ENCODE measurements at regions not wholly inside any gene's neighbourhood (a gene's known extent, or its start where the extent isn't known, plus 50 kb on each side); places are given as distances from the start of the nearest gene placed in this dataset.

GRCh38 chr4:129327637-129328036 lies 231.7 kb downstream of the C4orf33 start:
- Histone ChIP-seq H3K9me3 (ENCODE audit: control insufficient read depth, low read length) (peaks cover 7% of the 10 kb centered on the region), H3K4me3 (ENCODE audit: extremely low read depth, insufficient read depth, low read length, poor library complexity, severe bottlenecking) (no peak overlapping the region), H3K4me1 (ENCODE audit: control insufficient read depth, insufficient read depth, low read length, poor library complexity, severe bottlenecking) (no peaks in the 10 kb centered on the region), H3K36me3 (ENCODE audit: control insufficient read depth, insufficient read depth, low read length) (no peaks in the 10 kb centered on the region), H3K27ac (ENCODE audit: low read depth, low read length, severe bottlenecking) (no peak overlapping the region)
- 100% methylated on average over 2 of the region's 2 CpGs; no CpG with 5 or more reads in 1 of the 2 experiments for WGBS, 2 experiments (ENCODE audit: insufficient coverage in 2 of 2)

DNA sequence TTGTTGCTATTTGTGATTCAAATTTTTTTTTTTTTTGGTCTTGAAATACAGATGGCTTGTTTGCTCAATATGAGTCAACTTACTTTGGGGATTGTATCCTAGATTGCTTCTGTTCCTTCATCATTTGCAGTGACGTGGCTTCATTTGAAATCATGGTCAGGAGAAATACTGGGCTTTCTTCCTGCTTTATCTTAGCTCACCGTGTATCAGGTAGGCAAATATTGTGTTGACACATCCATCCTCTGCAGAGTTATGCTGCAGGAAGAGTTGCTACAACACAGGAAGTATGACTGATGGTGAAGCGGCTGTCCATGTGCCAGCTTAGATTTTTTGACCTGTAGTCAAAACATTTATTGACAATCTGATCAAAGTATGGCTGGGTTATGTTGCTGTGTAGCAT lies 232.2 kb downstream of the C4orf33 start:
- no peak overlapping the region for H3K27ac ChIP-seq (ENCODE audit: low read depth, low read length, severe bottlenecking)
- 71 to 92% methylated on average over 3 of the region's 3 CpGs for WGBS, 2 experiments (ENCODE audit: insufficient coverage in 2 of 2)
- no peaks in the 10 kb centered on the region for H3K36me3 ChIP-seq (ENCODE audit: control insufficient read depth, insufficient read depth, low read length)
- H3K9me3 ChIP-seq (ENCODE audit: control insufficient read depth, low read length) = peaks cover 7% of the 10 kb centered on the region
- no peaks in the 10 kb centered on the region for H3K4me1 ChIP-seq (ENCODE audit: control insufficient read depth, insufficient read depth, low read length, poor library complexity, severe bottlenecking)
- H3K4me3 ChIP-seq (ENCODE audit: extremely low read depth, insufficient read depth, low read length, poor library complexity, severe bottlenecking) = no peak overlapping the region

GRCh38 chr4:129334136-129334535 lies 238.2 kb downstream of the C4orf33 start:
- Histone ChIP-seq H3K9me3 (ENCODE audit: control insufficient read depth, low read length) (peaks cover 7% of the 10 kb centered on the region), H3K4me1 (ENCODE audit: control insufficient read depth, insufficient read depth, low read length, poor library complexity, severe bottlenecking) (no peaks in the 10 kb centered on the region), H3K4me3 (ENCODE audit: extremely low read depth, insufficient read depth, low read length, poor library complexity, severe bottlenecking) (no peak overlapping the region), H3K36me3 (ENCODE audit: control insufficient read depth, insufficient read depth, low read length) (no peaks in the 10 kb centered on the region), H3K27ac (ENCODE audit: low read depth, low read length, severe bottlenecking) (no peak overlapping the region)

GRCh38 chr4:129335276-129335675 lies 239.3 kb downstream of the C4orf33 start:
- H3K9me3 ChIP-seq (ENCODE audit: control insufficient read depth, low read length) = no peaks in the 10 kb centered on the region
- WGBS, 2 experiments (ENCODE audit: insufficient coverage in 2 of 2) = 92 to 97% methylated on average over 4 to 5 of the region's 7 CpGs
- no peak overlapping the region for H3K4me3 ChIP-seq (ENCODE audit: extremely low read depth, insufficient read depth, low read length, poor library complexity, severe bottlenecking)
- H3K36me3 ChIP-seq (ENCODE audit: control insufficient read depth, insufficient read depth, low read length) = no peaks in the 10 kb centered on the region
- H3K4me1 ChIP-seq (ENCODE audit: control insufficient read depth, insufficient read depth, low read length, poor library complexity, severe bottlenecking) = no peaks in the 10 kb centered on the region
- H3K27ac ChIP-seq (ENCODE audit: low read depth, low read length, severe bottlenecking) = no peak overlapping the region

- WGBS, 2 experiments (ENCODE audit: insufficient coverage in 2 of 2) = 69 to 87% methylated on average over 3 to 4 of the region's 5 CpGs
- no peaks in the 10 kb centered on the region for H3K4me1 ChIP-seq (ENCODE audit: control insufficient read depth, insufficient read depth, low read length, poor library complexity, severe bottlenecking)
- no peaks in the 10 kb centered on the region for H3K9me3 ChIP-seq (ENCODE audit: control insufficient read depth, low read length)
- no peaks in the 10 kb centered on the region for H3K36me3 ChIP-seq (ENCODE audit: control insufficient read depth, insufficient read depth, low read length)
- H3K4me3 ChIP-seq (ENCODE audit: extremely low read depth, insufficient read depth, low read length, poor library complexity, severe bottlenecking) = no peak overlapping the region
- no peak overlapping the region for H3K27ac ChIP-seq (ENCODE audit: low read depth, low read length, severe bottlenecking)
Measured at GRCh38 chr4:129335818-129336217, 239.9 kb downstream of the C4orf33 start.

GRCh38 chr4:129336457-129337227 lies 240.7 kb downstream of the C4orf33 start:
- no peak overlapping the region for H3K4me3 ChIP-seq (ENCODE audit: extremely low read depth, insufficient read depth, low read length, poor library complexity, severe bottlenecking)
- no peak overlapping the region for H3K27ac ChIP-seq (ENCODE audit: low read depth, low read length, severe bottlenecking)
- H3K4me1 ChIP-seq (ENCODE audit: control insufficient read depth, insufficient read depth, low read length, poor library complexity, severe bottlenecking) = no peaks in the 10 kb centered on the region
- WGBS, 2 experiments (ENCODE audit: insufficient coverage in 2 of 2) = 74 to 100% methylated on average over 1 to 4 of the region's 4 CpGs
- H3K36me3 ChIP-seq (ENCODE audit: control insufficient read depth, insufficient read depth, low read length) = no peaks in the 10 kb centered on the region
- no peaks in the 10 kb centered on the region for H3K9me3 ChIP-seq (ENCODE audit: control insufficient read depth, low read length)

GRCh38 chr4:129337228-129337620 lies 241.3 kb downstream of the C4orf33 start:
- WGBS, 2 experiments (ENCODE audit: insufficient coverage in 2 of 2) = 97 to 100% methylated on average over 1 to 3 of the region's 4 CpGs
- no peaks in the 10 kb centered on the region for H3K4me1 ChIP-seq (ENCODE audit: control insufficient read depth, insufficient read depth, low read length, poor library complexity, severe bottlenecking)
- no peaks in the 10 kb centered on the region for H3K9me3 ChIP-seq (ENCODE audit: control insufficient read depth, low read length)
- no peak overlapping the region for H3K4me3 ChIP-seq (ENCODE audit: extremely low read depth, insufficient read depth, low read length, poor library complexity, severe bottlenecking)
- H3K27ac ChIP-seq (ENCODE audit: low read depth, low read length, severe bottlenecking) = no peak overlapping the region
- no peaks in the 10 kb centered on the region for H3K36me3 ChIP-seq (ENCODE audit: control insufficient read depth, insufficient read depth, low read length)

DNA sequence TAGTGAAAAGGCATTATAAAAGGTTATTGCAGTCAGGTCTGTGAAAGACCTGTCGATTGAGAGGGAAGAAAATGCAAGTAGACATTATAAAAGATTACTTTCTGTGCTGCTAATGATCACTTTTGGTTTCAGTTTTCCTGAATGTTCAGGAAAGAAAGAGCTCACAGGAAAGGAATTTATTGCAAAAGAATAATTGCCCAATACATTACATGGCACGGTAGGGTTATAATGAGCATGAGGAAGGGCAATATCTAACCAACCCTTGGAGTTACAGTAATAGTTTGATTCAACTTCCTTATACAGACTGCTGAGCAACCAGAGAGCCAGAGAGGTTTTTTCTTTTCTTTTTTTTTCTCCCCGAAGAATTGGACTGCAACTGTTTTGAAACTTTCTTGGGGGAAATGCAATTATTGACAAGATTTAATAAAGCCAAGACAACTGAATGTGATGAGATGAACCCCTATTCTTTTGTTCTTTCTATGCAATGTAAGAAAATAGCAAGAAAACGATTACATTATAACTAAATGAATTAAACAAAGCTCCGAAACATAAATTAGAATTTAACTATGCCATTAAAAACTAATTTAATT lies 247.0 kb downstream of the C4orf33 start:
- H3K4me3 ChIP-seq (ENCODE audit: extremely low read depth, insufficient read depth, low read length, poor library complexity, severe bottlenecking) = no peak overlapping the region
- WGBS, 2 experiments (ENCODE audit: insufficient coverage in 2 of 2) = 83 to 91% methylated on average over 1 of the region's 5 CpGs
- H3K36me3 ChIP-seq (ENCODE audit: control insufficient read depth, insufficient read depth, low read length) = no peaks in the 10 kb centered on the region
- H3K4me1 ChIP-seq (ENCODE audit: control insufficient read depth, insufficient read depth, low read length, poor library complexity, severe bottlenecking) = no peaks in the 10 kb centered on the region
- no peak overlapping the region for H3K27ac ChIP-seq (ENCODE audit: low read depth, low read length, severe bottlenecking)
- no peaks in the 10 kb centered on the region for H3K9me3 ChIP-seq (ENCODE audit: control insufficient read depth, low read length)

DNA sequence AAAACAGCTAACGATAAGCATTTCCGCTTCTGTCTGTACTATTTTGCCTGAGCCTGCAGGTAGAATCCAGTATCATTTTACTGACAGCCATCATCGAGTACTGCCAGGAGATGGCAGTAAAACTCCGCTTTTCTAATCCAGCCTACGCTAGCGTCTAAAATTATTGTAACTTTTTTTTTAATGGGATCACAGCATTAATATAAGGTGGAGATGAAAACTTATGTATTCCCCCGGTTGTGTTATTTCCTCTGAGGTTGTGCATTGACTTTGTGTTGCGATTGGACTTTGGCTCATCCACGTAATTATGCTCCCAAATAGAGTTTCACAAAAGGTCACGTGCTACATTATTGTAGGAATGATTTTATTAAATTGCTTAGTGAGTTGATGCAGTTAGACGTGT lies 248.1 kb downstream of the C4orf33 start:
- Histone ChIP-seq H3K36me3 (ENCODE audit: control insufficient read depth, insufficient read depth, low read length) (no peaks in the 10 kb centered on the region), H3K4me1 (ENCODE audit: control insufficient read depth, insufficient read depth, low read length, poor library complexity, severe bottlenecking) (no peaks in the 10 kb centered on the region), H3K27ac (ENCODE audit: low read depth, low read length, severe bottlenecking) (no peak overlapping the region), H3K9me3 (ENCODE audit: control insufficient read depth, low read length) (no peaks in the 10 kb centered on the region), H3K4me3 (ENCODE audit: extremely low read depth, insufficient read depth, low read length, poor library complexity, severe bottlenecking) (no peak overlapping the region)
- WGBS, 2 experiments (ENCODE audit: insufficient coverage in 2 of 2) = 50 to 62% methylated on average over 3 to 5 of the region's 11 CpGs

DNA sequence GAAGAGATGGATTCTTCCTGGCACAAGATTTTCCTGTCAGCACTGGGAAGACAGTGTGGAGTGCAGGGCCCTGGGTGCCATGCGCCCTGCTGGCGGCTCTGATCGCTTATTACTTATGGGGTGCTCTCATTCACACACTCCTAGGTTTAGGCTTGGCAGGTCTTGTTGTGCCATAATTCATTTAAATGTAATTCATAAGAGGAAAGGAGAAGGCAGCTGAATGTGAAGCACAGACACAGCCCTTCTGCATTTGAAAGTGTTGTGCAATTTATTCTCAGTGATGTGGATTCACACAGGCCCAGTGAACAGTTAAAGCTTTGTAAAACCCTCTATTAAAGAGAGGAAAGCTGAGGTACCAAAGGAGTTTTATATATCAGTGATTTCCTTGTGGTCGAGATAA lies 249.7 kb downstream of the C4orf33 start:
- Histone ChIP-seq H3K27ac (ENCODE audit: low read depth, low read length, severe bottlenecking) (no peak overlapping the region), H3K9me3 (ENCODE audit: control insufficient read depth, low read length) (no peaks in the 10 kb centered on the region), H3K36me3 (ENCODE audit: control insufficient read depth, insufficient read depth, low read length) (no peaks in the 10 kb centered on the region), H3K4me1 (ENCODE audit: control insufficient read depth, insufficient read depth, low read length, poor library complexity, severe bottlenecking) (no peaks in the 10 kb centered on the region), H3K4me3 (ENCODE audit: extremely low read depth, insufficient read depth, low read length, poor library complexity, severe bottlenecking) (no peak overlapping the region)
- WGBS, 2 experiments (ENCODE audit: insufficient coverage in 2 of 2) = no CpG with 5 or more reads among the region's 4 CpGs

GRCh38 chr4:129346036-129346435 lies 250.1 kb downstream of the C4orf33 start:
- H3K9me3 ChIP-seq (ENCODE audit: control insufficient read depth, low read length) = no peaks in the 10 kb centered on the region
- no peak overlapping the region for H3K27ac ChIP-seq (ENCODE audit: low read depth, low read length, severe bottlenecking)
- no peak overlapping the region for H3K4me3 ChIP-seq (ENCODE audit: extremely low read depth, insufficient read depth, low read length, poor library complexity, severe bottlenecking)
- no peaks in the 10 kb centered on the region for H3K4me1 ChIP-seq (ENCODE audit: control insufficient read depth, insufficient read depth, low read length, poor library complexity, severe bottlenecking)
- no peaks in the 10 kb centered on the region for H3K36me3 ChIP-seq (ENCODE audit: control insufficient read depth, insufficient read depth, low read length)
- WGBS, 2 experiments (ENCODE audit: insufficient coverage in 2 of 2) = 80% methylated on average over 1 to 2 of the region's 5 CpGs
